Chondrocyte (in vitro differentiated cells): ENCODE measurements at regions not wholly inside any gene's neighbourhood (a gene's known extent, or its start where the extent isn't known, plus 50 kb on each side); places are given as distances from the start of the nearest gene placed in this dataset.

Experiments used
- DNase-seq: peaks from one replicate; pipeline ENCODE4 v3.0.0; 2021; ENCODE audit warnings: mixed read lengths, low spot score
- H3K27ac Mint-ChIP-seq: one replicate; pipeline ENCODE4 v1.8.0; 2021; ENCODE audit warnings: mild to moderate bottlenecking, moderate library complexity, mixed read lengths; ENCODE audit not compliant: unreplicated experiment
- H3K27me3 Mint-ChIP-seq: 2 replicates; pipeline ENCODE4 v1.8.0; 2021; ENCODE audit warnings: low read depth, mixed read lengths
- H3K36me3 Mint-ChIP-seq: 2 replicates; pipeline ENCODE4 v1.8.0; 2021; ENCODE audit warnings: low read depth, mixed read lengths
- H3K4me1 Mint-ChIP-seq: 2 replicates; pipeline ENCODE4 v1.8.0; 2021; ENCODE audit warnings: low read depth, mild to moderate bottlenecking, mixed read lengths
- H3K4me3 Mint-ChIP-seq: one replicate; pipeline ENCODE4 v1.8.0; 2021; ENCODE audit warnings: mild to moderate bottlenecking, moderate library complexity, mixed read lengths; ENCODE audit not compliant: unreplicated experiment
- H3K9me3 Mint-ChIP-seq: 2 replicates; pipeline ENCODE4 v1.8.0; 2021; ENCODE audit warnings: low read depth, mixed read lengths
- TF ChIP-seq, protein P1 (sequence below): fragments of 200-600 bp; sonication (generic); IDR thresholded peaks from 2 replicates; pipeline ENCODE4 v1.5.0; 2021; ENCODE audit warnings: antibody characterized with exemption, mild to moderate bottlenecking, moderate library complexity

DNA sequence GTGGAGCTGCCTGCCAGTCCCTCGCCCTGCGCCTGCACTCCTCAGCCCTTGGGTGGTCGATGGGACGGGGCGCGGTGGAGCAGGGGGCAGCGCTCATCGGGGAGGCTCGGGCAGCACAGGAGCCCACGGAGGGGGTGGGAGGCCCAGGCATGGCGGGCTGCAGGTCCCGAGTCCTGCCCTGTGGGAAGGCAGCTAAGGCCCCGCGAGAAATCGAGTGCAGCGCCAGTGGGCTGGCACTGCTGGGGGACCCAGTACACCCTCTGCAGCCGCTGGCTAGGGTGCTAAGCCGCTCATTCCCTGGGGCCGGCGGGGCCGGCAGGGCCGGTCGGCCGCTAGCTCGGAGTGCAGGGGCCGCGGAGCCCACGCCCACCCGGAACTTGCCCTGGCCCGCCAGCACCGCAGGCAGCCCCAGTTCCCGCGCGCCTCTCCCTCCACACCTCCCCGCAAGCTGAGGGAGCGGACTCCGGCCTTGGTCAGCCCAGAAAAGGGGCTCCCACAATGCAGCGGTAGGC lies 565.9 kb upstream of the NRG3 start:
- H3K4me3 Mint-ChIP-seq: no peak overlapping the region
- no peaks in the 10 kb centered on the region for H3K27me3 Mint-ChIP-seq
- TF ChIP-seq, protein P1, sequence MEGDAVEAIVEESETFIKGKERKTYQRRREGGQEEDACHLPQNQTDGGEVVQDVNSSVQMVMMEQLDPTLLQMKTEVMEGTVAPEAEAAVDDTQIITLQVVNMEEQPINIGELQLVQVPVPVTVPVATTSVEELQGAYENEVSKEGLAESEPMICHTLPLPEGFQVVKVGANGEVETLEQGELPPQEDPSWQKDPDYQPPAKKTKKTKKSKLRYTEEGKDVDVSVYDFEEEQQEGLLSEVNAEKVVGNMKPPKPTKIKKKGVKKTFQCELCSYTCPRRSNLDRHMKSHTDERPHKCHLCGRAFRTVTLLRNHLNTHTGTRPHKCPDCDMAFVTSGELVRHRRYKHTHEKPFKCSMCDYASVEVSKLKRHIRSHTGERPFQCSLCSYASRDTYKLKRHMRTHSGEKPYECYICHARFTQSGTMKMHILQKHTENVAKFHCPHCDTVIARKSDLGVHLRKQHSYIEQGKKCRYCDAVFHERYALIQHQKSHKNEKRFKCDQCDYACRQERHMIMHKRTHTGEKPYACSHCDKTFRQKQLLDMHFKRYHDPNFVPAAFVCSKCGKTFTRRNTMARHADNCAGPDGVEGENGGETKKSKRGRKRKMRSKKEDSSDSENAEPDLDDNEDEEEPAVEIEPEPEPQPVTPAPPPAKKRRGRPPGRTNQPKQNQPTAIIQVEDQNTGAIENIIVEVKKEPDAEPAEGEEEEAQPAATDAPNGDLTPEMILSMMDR: no peak
- H3K4me1 Mint-ChIP-seq: no peaks in the 10 kb centered on the region
- peaks cover 6% of the 10 kb centered on the region for H3K9me3 Mint-ChIP-seq
- DNase-seq: peak; percentile 87
- no peak overlapping the region for H3K27ac Mint-ChIP-seq
- no peaks in the 10 kb centered on the region for H3K36me3 Mint-ChIP-seq

DNA sequence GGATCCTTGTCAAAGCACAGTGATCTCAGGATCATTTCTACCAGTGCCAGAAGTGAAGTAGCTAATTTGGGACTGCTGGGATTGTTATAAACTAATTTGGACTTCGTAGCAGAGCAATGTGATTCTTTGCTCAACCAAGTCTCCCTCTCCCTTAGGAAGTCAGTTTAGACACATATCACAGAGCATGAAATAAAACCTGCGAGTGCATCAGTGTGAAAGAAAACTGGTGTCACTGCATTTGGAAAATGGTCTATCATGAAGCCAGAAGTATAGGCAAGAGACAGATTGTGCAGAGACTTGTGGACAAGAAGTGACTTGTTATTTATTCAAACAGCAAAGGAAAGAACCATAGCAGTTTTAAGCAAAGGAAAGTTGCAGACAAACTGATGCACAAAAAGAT lies 560.5 kb upstream of the NRG3 start:
- H3K4me1 Mint-ChIP-seq: no peaks in the 10 kb centered on the region
- TF ChIP-seq, protein P1: no peak
- peaks cover 3% of the 10 kb centered on the region for H3K27me3 Mint-ChIP-seq
- H3K27ac Mint-ChIP-seq: no peak overlapping the region
- H3K4me3 Mint-ChIP-seq: no peak overlapping the region
- DNase-seq: no peak
- no peaks in the 10 kb centered on the region for H3K36me3 Mint-ChIP-seq
- no peaks in the 10 kb centered on the region for H3K9me3 Mint-ChIP-seq

DNA sequence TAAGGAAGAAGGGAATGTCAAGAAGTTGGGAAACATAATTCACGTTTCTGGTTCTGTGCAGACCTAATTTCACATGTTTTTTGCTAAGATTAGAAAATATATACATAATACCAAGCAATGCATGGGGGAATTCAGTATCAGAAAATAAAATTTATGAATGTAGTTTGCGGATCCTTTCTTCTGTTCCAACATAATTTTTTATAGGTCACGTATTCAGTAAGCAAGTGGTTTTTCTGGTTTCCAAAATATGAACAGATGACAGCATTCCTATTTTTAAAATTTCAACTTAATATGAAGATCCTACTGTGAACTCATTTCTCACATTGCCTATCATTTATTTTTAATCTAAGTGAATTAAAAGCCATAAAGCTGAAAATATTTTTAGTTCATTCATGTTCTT lies 560.0 kb upstream of the NRG3 start:
- TF ChIP-seq, protein P1: no peak
- Mint-ChIP-seq H3K36me3 (no peaks in the 10 kb centered on the region), H3K4me3 (no peak overlapping the region), H3K4me1 (no peaks in the 10 kb centered on the region), H3K9me3 (no peaks in the 10 kb centered on the region), H3K27me3 (peaks cover 3% of the 10 kb centered on the region), H3K27ac (no peak overlapping the region)
- no peak for DNase-seq

DNA sequence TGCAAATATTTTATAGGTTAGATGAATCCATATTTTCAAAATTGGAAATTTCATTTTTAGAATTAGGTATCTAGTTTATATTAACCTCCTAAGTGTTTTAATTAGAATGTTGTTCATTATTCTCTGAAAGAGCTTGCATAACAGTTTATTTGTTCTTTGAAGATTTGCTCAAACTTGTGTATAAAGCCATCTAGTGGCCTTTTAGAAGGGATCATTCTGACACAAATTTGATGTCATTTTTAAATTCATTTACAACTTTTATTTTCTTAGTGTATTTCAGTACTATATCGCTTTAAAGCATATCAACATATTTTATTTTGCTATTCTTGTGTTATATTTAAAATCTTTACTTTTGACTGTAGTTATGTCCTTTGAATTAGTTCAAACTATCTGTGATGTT lies 527.0 kb upstream of the NRG3 start:
- H3K4me1 Mint-ChIP-seq: no peaks in the 10 kb centered on the region
- H3K36me3 Mint-ChIP-seq: no peaks in the 10 kb centered on the region
- no peaks in the 10 kb centered on the region for H3K27me3 Mint-ChIP-seq
- H3K27ac Mint-ChIP-seq: no peak overlapping the region
- TF ChIP-seq, protein P1: peak; percentile 12
- no peak for DNase-seq
- H3K4me3 Mint-ChIP-seq: no peak overlapping the region
- peaks cover 2% of the 10 kb centered on the region for H3K9me3 Mint-ChIP-seq

DNA sequence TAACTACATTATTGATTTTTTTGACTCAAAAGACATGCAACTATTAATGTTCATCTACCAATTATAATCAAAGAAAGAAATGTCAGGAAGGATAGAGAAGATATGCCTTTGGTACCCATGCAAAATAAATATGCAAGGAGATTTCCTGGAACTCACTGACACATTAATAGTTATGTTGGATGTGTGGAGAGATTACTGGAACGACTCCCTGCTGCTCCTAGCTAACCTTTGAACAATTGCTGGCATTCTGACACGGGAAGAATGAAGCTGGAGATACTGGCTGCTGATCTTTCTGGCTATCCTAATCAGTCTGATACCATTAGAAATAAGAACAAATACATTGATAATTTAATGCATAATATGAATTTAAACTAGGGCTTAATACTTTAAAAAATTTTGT lies 507.9 kb upstream of the NRG3 start:
- no peak overlapping the region for H3K4me3 Mint-ChIP-seq
- no peaks in the 10 kb centered on the region for H3K36me3 Mint-ChIP-seq
- TF ChIP-seq, protein P1: no peak
- no peak overlapping the region for H3K27ac Mint-ChIP-seq
- no peaks in the 10 kb centered on the region for H3K4me1 Mint-ChIP-seq
- DNase-seq: no peak
- peaks cover 9% of the 10 kb centered on the region for H3K9me3 Mint-ChIP-seq
- no peaks in the 10 kb centered on the region for H3K27me3 Mint-ChIP-seq
